HCT116 (cell line): ENCODE measurements at regions not wholly inside any gene's neighbourhood (a gene's known extent, or its start where the extent isn't known, plus 50 kb on each side); places are given as distances from the start of the nearest gene placed in this dataset.

Experiments
- ATAC-seq: fragments of 200-7000 bp; cut with Tn5 transposase; 2 replicates; pipeline ENCODE4 v1.9.1; 2020; ENCODE audit warnings: mild to moderate bottlenecking, moderate library complexity
- BruUV-seq: library from RNA; stranded (reverse); fragments of 400-500 nt; replicated peaks from 2 replicates; lab custom pipeline; 2021; lab: Mats Ljungman, UMichigan
- CTCF ChIA-PET: fragments of 300-600 bp; sonication (Branson Sonifier 250); formaldehyde crosslinking; loops from one replicate; lab custom pipeline; 2021; ENCODE audit warnings: antibody characterized with exemption; lab: Charles Lee
- POLR2A ChIA-PET: fragments of 300-600, 350-600 bp; sonication (Branson Sonifier 250); formaldehyde crosslinking; loops from one replicate; lab custom pipeline; 2021; ENCODE audit warnings: antibody characterized with exemption; lab: Charles Lee
- RAD21 ChIA-PET, 2 experiments: fragments of 300-600 bp; sonication (Branson Sonifier 250); formaldehyde crosslinking; loops; one replicate each; lab custom pipeline; 2023; ENCODE audit warnings: low total read pairs in 2 of 2; ENCODE audit not compliant: uncharacterized antibody in 2 of 2, unreplicated experiment in 2 of 2, low non-redundant PET in 1 of 2; lab: Charles Lee
- DNase-seq: peaks from one replicate; pipeline ENCODE4 v3.0.0-alpha.2; 2010; ENCODE audit warnings: low read depth, low spot score
- H2AFZ ChIP-seq: fragments of 200-600 bp; shearing (Covaris generic), sonication (generic); 2 replicates; pipeline ENCODE4 v1.6.1; 2017; ENCODE audit warnings: low read depth, mixed run types, mixed read lengths, antibody characterized with exemption, low read length; ENCODE audit not compliant: poor library complexity, severe bottlenecking
- H3K27ac ChIP-seq: 2 replicates; pipeline ENCODE4 v1.5.1; 2012; ENCODE audit warnings: low read depth, low read length
- H3K27me3 ChIP-seq: fragments of 200-600 bp; sonication (generic); 2 replicates; pipeline ENCODE4 v1.6.1; 2016; ENCODE audit warnings: mixed run types, low read length, mixed read lengths; ENCODE audit not compliant: insufficient read depth
- H3K36me3 ChIP-seq, 2 experiments: fragments of 200-500 bp in 1 of 2; fragments of 200-600 bp in 1 of 2; sonication (Bioruptor generic) in 1 of 2; sonication (generic) in 1 of 2; 2 replicates each; pipeline versions ENCODE4 v1.5.1 to v1.6.1; 2014 to 2016; ENCODE audit warnings: low read length in 2 of 2, inconsistent platforms in 1 of 2, mixed read lengths in 1 of 2, mixed run types in 1 of 2; ENCODE audit not compliant: insufficient read depth in 2 of 2, control insufficient read depth in 1 of 2
- H3K4me1 ChIP-seq, 2 experiments: fragments of 200-600 bp in 1 of 2; sonication (generic) in 1 of 2; 2 replicates each; pipeline versions ENCODE4 v1.5.1 to v1.6.1; 2012 to 2017; ENCODE audit warnings: low read length in 2 of 2, inconsistent platforms in 1 of 2, mild to moderate bottlenecking in 1 of 2, mixed read lengths in 1 of 2, mixed run types in 1 of 2, moderate library complexity in 1 of 2; ENCODE audit not compliant: insufficient read depth in 2 of 2, control insufficient read depth in 1 of 2
- H3K4me2 ChIP-seq: fragments of 200-600 bp; sonication (generic); 2 replicates; pipeline ENCODE4 v1.6.1; 2017; ENCODE audit warnings: mixed run types, low read length, mixed read lengths
- H3K4me3 ChIP-seq, 2 experiments: fragments of 200-600 bp in 1 of 2; sonication (generic) in 1 of 2; replicated peaks in 1 of 2; 2 replicates each; pipeline ENCODE4 v1.5.1; 2011 to 2016; ENCODE audit warnings: low read length in 2 of 2, control low read depth in 1 of 2, low read depth in 1 of 2, mild to moderate bottlenecking in 1 of 2, mixed read lengths in 1 of 2, mixed run types in 1 of 2
- H3K79me2 ChIP-seq: fragments of 200-600 bp; sonication (generic); 2 replicates; pipeline ENCODE4 v1.6.1; 2017; ENCODE audit warnings: mild to moderate bottlenecking, mixed run types, low read length, moderate library complexity, mixed read lengths; ENCODE audit not compliant: insufficient read depth
- H3K9ac ChIP-seq: fragments of 200-600 bp; sonication (generic); 2 replicates; pipeline ENCODE4 v1.6.1; 2016; ENCODE audit warnings: low read length, mixed read lengths
- H3K9me2 ChIP-seq: fragments of 200-600 bp; sonication (generic), shearing (Covaris generic); 2 replicates; pipeline ENCODE4 v1.6.1; 2017; ENCODE audit warnings: mixed run types, mild to moderate bottlenecking, moderate library complexity; ENCODE audit not compliant: insufficient read depth
- H3K9me3 ChIP-seq, 2 experiments: fragments of 200-500 bp in 1 of 2; fragments of 200-600 bp in 1 of 2; sonication (Bioruptor generic) in 1 of 2; sonication (generic) in 1 of 2; 2 replicates each; pipeline ENCODE4 v1.6.1; 2014 to 2017; ENCODE audit warnings: low read length in 2 of 2, mixed read lengths in 2 of 2, inconsistent platforms in 1 of 2, low read depth in 1 of 2, mild to moderate bottlenecking in 1 of 2, mixed run types in 1 of 2, moderate library complexity in 1 of 2; ENCODE audit not compliant: control insufficient read depth in 1 of 2, insufficient read depth in 1 of 2
- H4K20me1 ChIP-seq: fragments of 200-600 bp; sonication (generic), shearing (Covaris generic); 2 replicates; pipeline ENCODE4 v1.6.1; 2017; ENCODE audit warnings: mixed run types, mild to moderate bottlenecking, moderate library complexity; ENCODE audit not compliant: insufficient read depth
- ATF3 ChIP-seq: IDR thresholded peaks from 2 replicates; pipeline ENCODE4 v1.6.1; 2012
- CBX3 ChIP-seq: IDR thresholded peaks from 2 replicates; pipeline ENCODE4 v1.6.1; 2012; ENCODE audit warnings: low read depth
- CEBPB ChIP-seq: IDR thresholded peaks from 2 replicates; pipeline ENCODE4 v1.6.1; 2012; ENCODE audit warnings: low read depth
- CTCF ChIP-seq, 3 experiments: fragments of 200-600 bp in 1 of 3; sonication (generic) in 1 of 3; IDR thresholded peaks in 2 of 3; conservative IDR thresholded peaks in 1 of 3; 2 replicates each; pipeline ENCODE4 v1.5.1; 2012 to 2017; ENCODE audit warnings: low read depth in 2 of 3, low read length in 2 of 3, antibody characterized with exemption in 1 of 3, borderline replicate concordance in 1 of 3, control low read depth in 1 of 3, mild to moderate bottlenecking in 1 of 3, mixed read lengths in 1 of 3, mixed run types in 1 of 3, moderate library complexity in 1 of 3; ENCODE audit not compliant: insufficient read depth in 1 of 3
- EGR1 ChIP-seq: IDR thresholded peaks from 2 replicates; pipeline ENCODE4 v1.6.1; 2012; ENCODE audit warnings: low read depth
- ELF1 ChIP-seq: IDR thresholded peaks from 2 replicates; pipeline ENCODE4 v1.6.1; 2012; ENCODE audit warnings: low read depth, borderline replicate concordance
- EZH2 ChIP-seq: fragments of 200-600 bp; sonication (generic); IDR thresholded peaks from 2 replicates; pipeline ENCODE4 v1.6.1; 2017; ENCODE audit warnings: antibody characterized with exemption, mixed run types
- EZH2phosphoT487 ChIP-seq: fragments of 200-600 bp; IDR thresholded peaks from 2 replicates; pipeline ENCODE4 v1.6.1; 2018; ENCODE audit warnings: antibody characterized with exemption, borderline replicate concordance
- FOSL1 ChIP-seq: IDR thresholded peaks from 2 replicates; pipeline ENCODE4 v1.6.1; 2012; ENCODE audit warnings: low read depth
- JUND ChIP-seq: IDR thresholded peaks from 2 replicates; pipeline ENCODE4 v1.6.1; 2012
- MAX ChIP-seq: IDR thresholded peaks from 2 replicates; pipeline ENCODE4 v1.6.1; 2012
- POLR2A ChIP-seq: IDR thresholded peaks from 2 replicates; pipeline ENCODE4 v1.7.0; 2011; ENCODE audit warnings: borderline replicate concordance; ENCODE audit not compliant: insufficient read depth, insufficient read length; ENCODE audit errors: extremely low read depth
- POLR2AphosphoS5 ChIP-seq: IDR thresholded peaks from 2 replicates; pipeline ENCODE4 v1.6.1; 2011; ENCODE audit warnings: mild to moderate bottlenecking, low read depth, low read length, moderate library complexity
- SIN3A ChIP-seq: IDR thresholded peaks from 2 replicates; pipeline ENCODE4 v1.6.1; 2012; ENCODE audit warnings: low read depth
- SP1 ChIP-seq: IDR thresholded peaks from 2 replicates; pipeline ENCODE4 v1.6.1; 2012; ENCODE audit warnings: low read depth
- SRF ChIP-seq: IDR thresholded peaks from 2 replicates; pipeline ENCODE4 v1.6.1; 2012; ENCODE audit warnings: low read depth
- TCF7L2 ChIP-seq: IDR thresholded peaks from 2 replicates; pipeline ENCODE4 v1.7.0; 2011; ENCODE audit warnings: borderline replicate concordance, inconsistent platforms; ENCODE audit not compliant: insufficient read depth, insufficient read length; ENCODE audit errors: extremely low read depth
- YY1 ChIP-seq: IDR thresholded peaks from 2 replicates; pipeline ENCODE4 v1.6.1; 2011; ENCODE audit warnings: low read length, low read depth, moderate library complexity, mild to moderate bottlenecking; ENCODE audit not compliant: insufficient replicate concordance; ENCODE audit errors: extremely low read depth
- ZFX ChIP-seq: fragments of 450-650 bp; IDR thresholded peaks from 2 replicates; pipeline ENCODE4 v1.6.1; 2017
- ZNF274 ChIP-seq: fragments of 200-500 bp; sonication (Bioruptor generic); IDR thresholded peaks from 2 replicates; pipeline ENCODE4 v1.6.1; 2014; ENCODE audit warnings: mild to moderate bottlenecking, low read depth, low read length, inconsistent platforms
- intact Hi-C: fragments of 100-400 bp; cut with micrococcal nuclease; formaldehyde crosslinking; loops from 2 replicates; pipeline ENCODE4 v1.10.0; 2022

GRCh38 chr14:29056041-29056566 is 289.5 kb downstream of the FOXG1 start:
- BruUV-seq: no TSS peak
- RAD21 ChIA-PET: no interaction called here
- H3K4me2 ChIP-seq: no peak overlapping the region
- CTCF ChIA-PET: no interaction called here
- POLR2A ChIA-PET: no interaction called here
- no peaks in the 10 kb centered on the region for H3K79me2 ChIP-seq
- no peak for DNase-seq
- no peaks in the 10 kb centered on the region for H3K27me3 ChIP-seq
- intact Hi-C loops: no loop called here
- H3K4me1 ChIP-seq: no peaks in the 10 kb centered on the region
- H3K9me2 ChIP-seq: no peaks in the 10 kb centered on the region
- no peaks in the 10 kb centered on the region for H4K20me1 ChIP-seq
- no peak overlapping the region for H3K27ac ChIP-seq
- TF ChIP-seq ELF1 (no peak), EZH2phosphoT487 (no peak), ZFX (no peak), POLR2A (no peak), ATF3 (no peak), POLR2AphosphoS5 (no peak), ZNF274 (no peak), JUND (no peak)
- peaks cover 10 to 37% of the 10 kb centered on the region in 2 experiments; a peak in 2 of 4 replicates for H3K9me3 ChIP-seq
- ATAC-seq: no peak
- no peak overlapping the region for H3K4me3 ChIP-seq
- H3K36me3 ChIP-seq: no peaks in the 10 kb centered on the region
- no peak overlapping the region for H2AFZ ChIP-seq
- H3K9ac ChIP-seq: no peak overlapping the region

GRCh38 chr14:29061702-29062101 is 295.1 kb downstream of the FOXG1 start:
- Histone ChIP-seq H3K9me2 (no peaks in the 10 kb centered on the region), H3K79me2 (no peaks in the 10 kb centered on the region), H3K9me3 (peaks cover 7 to 48% of the 10 kb centered on the region in 2 experiments; a peak in 2 of 4 replicates), H3K27ac (no peak overlapping the region), H3K4me1 (no peaks in the 10 kb centered on the region), H3K9ac (no peak overlapping the region), H3K4me2 (no peak overlapping the region), H3K36me3 (no peaks in the 10 kb centered on the region), H3K4me3 (no peak overlapping the region), H4K20me1 (no peaks in the 10 kb centered on the region), H2AFZ (no peak overlapping the region), H3K27me3 (no peaks in the 10 kb centered on the region)
- ATAC-seq: no peak
- no peak for DNase-seq
- CTCF ChIA-PET: no interaction called here
- intact Hi-C loops: no loop called here
- RAD21 ChIA-PET: no interaction called here
- POLR2A ChIA-PET: no interaction called here
- no TSS peak for BruUV-seq
- TF ChIP-seq SP1: no peak
- TF ChIP-seq YY1: no peak
- no peak for TF ChIP-seq EZH2phosphoT487
- no peak for TF ChIP-seq ELF1
- TF ChIP-seq SIN3A: no peak
- TF ChIP-seq ATF3: no peak
- TF ChIP-seq CBX3: no peak
- no peak for TF ChIP-seq EGR1
- TF ChIP-seq TCF7L2: no peak
- no peak for TF ChIP-seq SRF
- no peak for TF ChIP-seq JUND
- TF ChIP-seq CTCF (IDR thresholded peaks at IDR 0.05 in 2 of 3, conservative IDR thresholded peaks at IDR 0.05 in 1 of 3; ENCODE audit: borderline replicate concordance in 1 of 3, insufficient read depth in 1 of 3, low read depth in 2 of 3, low read length in 2 of 3): no peak
- TF ChIP-seq ZFX: no peak
- no peak for TF ChIP-seq FOSL1
- no peak for TF ChIP-seq MAX
- TF ChIP-seq POLR2A: no peak
- TF ChIP-seq CEBPB: no peak
- TF ChIP-seq EZH2: no peak
